Psoas muscle (tissue), 7 donors: ENCODE measurements at regions not wholly inside any gene's neighbourhood (a gene's known extent, or its start where the extent isn't known, plus 50 kb on each side); places are given as distances from the start of the nearest gene placed in this dataset.

Experiments
- ATAC-seq, 4 donors: fragments of 200-7000 bp; cut with Tn5 transposase; one replicate each; pipeline ENCODE4 v1.9.1; 2020; ENCODE audit warnings: moderate library complexity in 3 of 4, mild to moderate bottlenecking in 2 of 4
- DNase-seq, 2 donors: peaks; one replicate each; pipeline ENCODE4 v3.0.0-alpha.2; 2020
- H3K27ac ChIP-seq: fragments of 200-600 bp; one replicate; pipeline ENCODE4 v1.8.0; 2022
- H3K27me3 ChIP-seq, 3 donors: fragments of 200-600 bp in 1 of 3; one replicate each; pipeline versions ENCODE4 v1.6.1 to v1.8.0; 2013 to 2022; ENCODE audit warnings: low read length in 2 of 3, mild to moderate bottlenecking in 2 of 3, moderate library complexity in 1 of 3; ENCODE audit not compliant: insufficient read depth in 3 of 3
- H3K36me3 ChIP-seq, 2 donors: fragments of 200-600 bp in 1 of 2; one replicate each; pipeline versions ENCODE4 v1.6.1 to v1.8.0; 2013 to 2022; ENCODE audit warnings: low read depth in 1 of 2, mild to moderate bottlenecking in 1 of 2, moderate library complexity in 1 of 2; ENCODE audit not compliant: insufficient read depth in 1 of 2
- H3K4me1 ChIP-seq: fragments of 200-600 bp; one replicate; pipeline ENCODE4 v1.8.0; 2022
- H3K4me3 ChIP-seq: fragments of 200-600 bp; one replicate; pipeline ENCODE4 v1.8.0; 2022; ENCODE audit warnings: mild to moderate bottlenecking
- H3K9me3 ChIP-seq: fragments of 200-600 bp; one replicate; pipeline ENCODE4 v1.8.0; 2022
- WGBS, 3 donors: extraction: QIAGEN DNeasy Blood & Tissue Kit; methylation state at CpG; one replicate each; pipeline versions ENCODE4 v1.1.6 to v1.1.7; 2013; 5-methylcytosine and 5-hydroxymethylcytosine counted together
- intact Hi-C, 2 donors: fragments of 100-400 bp; cut with DNase I; formaldehyde crosslinking; loops; one replicate each; pipeline versions ENCODE4 v1.11.0 to v1.14.2; 2022
- TF ChIP-seq, protein P1 (sequence below): fragments of 200-600 bp; IDR thresholded peaks from one replicate; pipeline ENCODE4 v1.8.0; 2022; ENCODE audit warnings: antibody characterized with exemption
- donor health status: healthy with polysubstance abuse.
- donor health status: DM: no; HTN: no; CAD: no; lungs with moderate emphysema.
- donor health status: Bipolar disorder and iron deficiency.
- donor health status: healthy.
- donor health status: DM: yes; HTN: yes; CAD: no.
- donor health status: DM: no; HTN: no; CAD: no.
- donor health status: DM: yes; HTN: yes; CAD: no.

DNA sequence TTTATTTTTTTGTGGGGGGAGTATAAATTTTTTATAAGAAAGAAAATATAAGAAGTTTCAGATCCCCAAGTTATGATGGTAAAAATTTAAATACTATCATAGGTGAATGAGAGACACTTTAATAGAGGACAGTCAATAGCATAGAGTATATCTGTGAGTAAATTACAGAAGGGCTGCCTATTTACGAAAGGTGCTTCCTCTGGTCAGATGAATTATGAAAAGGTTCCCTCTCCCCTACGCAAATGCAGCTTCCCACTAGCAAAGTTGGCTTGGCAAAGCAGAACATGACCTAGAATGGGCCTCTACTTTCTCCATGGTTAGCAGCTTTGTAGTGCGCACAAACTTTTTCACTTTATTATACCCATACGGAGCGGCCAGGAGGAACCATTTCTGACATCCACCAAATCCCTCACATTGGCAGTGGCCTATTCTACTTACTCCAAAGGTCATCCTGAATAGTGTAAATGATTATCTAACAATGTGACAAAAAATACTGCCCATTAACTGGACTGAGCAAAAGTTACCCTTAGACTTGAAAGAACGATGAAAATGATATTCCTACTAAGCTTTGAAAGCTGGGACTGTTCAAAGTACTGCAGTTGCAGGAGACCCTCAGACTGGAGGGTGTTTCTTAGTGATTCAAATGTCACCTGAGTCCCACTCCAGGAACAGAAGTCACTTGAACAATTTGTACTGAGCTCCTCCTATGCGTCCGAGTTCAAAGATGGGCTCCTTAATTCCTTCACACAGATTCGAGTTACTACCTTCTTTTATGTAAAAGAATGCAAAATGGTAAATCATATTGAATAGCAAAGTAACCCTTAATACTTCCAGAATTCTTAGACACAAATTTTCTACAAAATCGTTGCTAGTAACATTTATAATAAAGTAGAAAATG, 148.5 kb downstream of the NOL4 start:
- 82 to 90% (median 87%) methylated on average over 10 of the region's 10 CpGs for WGBS, 3 donors
- no peak for ATAC-seq
- Histone ChIP-seq H3K4me1 (no peaks in the 10 kb centered on the region), H3K27me3 (no peaks in the 10 kb centered on the region), H3K9me3 (no peaks in the 10 kb centered on the region), H3K4me3 (no peak overlapping the region), H3K36me3 (no peaks in the 10 kb centered on the region), H3K27ac (no peak overlapping the region)
- DNase-seq, result no peak
- intact Hi-C loops, result no loop called here
- TF ChIP-seq, protein P1, sequence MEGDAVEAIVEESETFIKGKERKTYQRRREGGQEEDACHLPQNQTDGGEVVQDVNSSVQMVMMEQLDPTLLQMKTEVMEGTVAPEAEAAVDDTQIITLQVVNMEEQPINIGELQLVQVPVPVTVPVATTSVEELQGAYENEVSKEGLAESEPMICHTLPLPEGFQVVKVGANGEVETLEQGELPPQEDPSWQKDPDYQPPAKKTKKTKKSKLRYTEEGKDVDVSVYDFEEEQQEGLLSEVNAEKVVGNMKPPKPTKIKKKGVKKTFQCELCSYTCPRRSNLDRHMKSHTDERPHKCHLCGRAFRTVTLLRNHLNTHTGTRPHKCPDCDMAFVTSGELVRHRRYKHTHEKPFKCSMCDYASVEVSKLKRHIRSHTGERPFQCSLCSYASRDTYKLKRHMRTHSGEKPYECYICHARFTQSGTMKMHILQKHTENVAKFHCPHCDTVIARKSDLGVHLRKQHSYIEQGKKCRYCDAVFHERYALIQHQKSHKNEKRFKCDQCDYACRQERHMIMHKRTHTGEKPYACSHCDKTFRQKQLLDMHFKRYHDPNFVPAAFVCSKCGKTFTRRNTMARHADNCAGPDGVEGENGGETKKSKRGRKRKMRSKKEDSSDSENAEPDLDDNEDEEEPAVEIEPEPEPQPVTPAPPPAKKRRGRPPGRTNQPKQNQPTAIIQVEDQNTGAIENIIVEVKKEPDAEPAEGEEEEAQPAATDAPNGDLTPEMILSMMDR, result no peak

DNA sequence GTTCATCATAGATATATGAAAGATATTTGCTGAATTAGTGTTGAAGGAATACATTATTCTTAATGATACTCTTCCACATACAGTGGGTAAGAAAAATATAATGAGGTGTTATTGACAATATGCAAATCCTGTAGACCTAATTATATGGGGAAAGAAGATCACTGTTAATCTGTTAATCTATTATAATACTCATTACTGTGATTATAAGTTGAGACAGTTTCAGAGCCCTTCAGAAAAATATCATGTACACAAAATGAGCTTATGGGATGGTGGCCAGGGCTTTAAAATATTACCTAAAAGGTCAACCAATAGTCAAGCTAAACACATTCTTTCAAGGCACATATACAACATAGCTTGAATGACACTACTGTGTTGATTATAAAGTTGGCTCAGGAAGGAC, 163.5 kb downstream of the NOL4 start:
- Histone ChIP-seq H3K4me1 (no peaks in the 10 kb centered on the region), H3K4me3 (no peak overlapping the region), H3K27ac (no peak overlapping the region), H3K36me3 (no peaks in the 10 kb centered on the region), H3K27me3 (no peaks in the 10 kb centered on the region), H3K9me3 (no peaks in the 10 kb centered on the region)
- DNase-seq (no peak), ATAC-seq (no peak)
- intact Hi-C loops, result no loop called here
- TF ChIP-seq, protein P1, result no peak

- TF ChIP-seq, protein P1, result no peak
- no peaks in the 10 kb centered on the region for H3K27me3 ChIP-seq
- no peak overlapping the region for H3K4me3 ChIP-seq
- WGBS, 3 donors, result 64 to 81% (median 77%) methylated on average over 1 of the region's 1 CpG
- no peaks in the 10 kb centered on the region for H3K4me1 ChIP-seq
- no peak for DNase-seq
- peaks cover 9% of the 10 kb centered on the region for H3K9me3 ChIP-seq
- intact Hi-C loops, result no loop called here
- no peak for ATAC-seq
- H3K36me3 ChIP-seq, result no peaks in the 10 kb centered on the region
- H3K27ac ChIP-seq, result no peak overlapping the region
Measured at GRCh38 chr18:34055227-34055626, 169.5 kb downstream of the NOL4 start.

- intact Hi-C loops, result no loop called here
- WGBS, 3 donors, result 73 to 87% (median 79%) methylated on average over 2 of the region's 2 CpGs
- no peaks in the 10 kb centered on the region for H3K4me1 ChIP-seq
- ATAC-seq (no peak), DNase-seq (no peak)
- H3K9me3 ChIP-seq, result peaks cover 7% of the 10 kb centered on the region
- no peaks in the 10 kb centered on the region for H3K36me3 ChIP-seq
- H3K4me3 ChIP-seq, result no peak overlapping the region
- H3K27ac ChIP-seq, result no peak overlapping the region
- TF ChIP-seq, protein P1, result no peak
- H3K27me3 ChIP-seq, result no peaks in the 10 kb centered on the region
Measured at GRCh38 chr18:34050661-34051060, 174.1 kb downstream of the NOL4 start.

GRCh38 chr18:34049511-34049910, 175.2 kb downstream of the NOL4 start:
- H3K27me3 ChIP-seq, result no peaks in the 10 kb centered on the region
- DNase-seq, result no peak
- TF ChIP-seq, protein P1, result no peak
- peaks cover 2% of the 10 kb centered on the region for H3K9me3 ChIP-seq
- ATAC-seq, result no peak
- 82 to 84% (median 83%) methylated on average over 3 of the region's 3 CpGs for WGBS, 3 donors
- H3K4me3 ChIP-seq, result no peak overlapping the region
- H3K36me3 ChIP-seq, result no peaks in the 10 kb centered on the region
- H3K4me1 ChIP-seq, result no peaks in the 10 kb centered on the region
- H3K27ac ChIP-seq, result no peak overlapping the region
- intact Hi-C loops, result no loop called here
